ENCODE measurements at regions not wholly inside any gene's neighbourhood (a gene's known extent, or its start where the extent isn't known, plus 50 kb on each side); places are given as distances from the start of the nearest gene placed in this dataset.

- TF ChIP-seq CTCF (IDR thresholded peaks at IDR 0.05) (no peak), EP300 (IDR thresholded peaks at IDR 0.05) (no peak)
Observed at GRCh38 chr5:3302228-3302627, 293.4 kb upstream of the IRX1 start.

Measured in tibial nerve (tissue), 4 donors.